ENCODE measurements at regions not wholly inside any gene's neighbourhood (a gene's known extent, or its start where the extent isn't known, plus 50 kb on each side); places are given as distances from the start of the nearest gene placed in this dataset.

DNA sequence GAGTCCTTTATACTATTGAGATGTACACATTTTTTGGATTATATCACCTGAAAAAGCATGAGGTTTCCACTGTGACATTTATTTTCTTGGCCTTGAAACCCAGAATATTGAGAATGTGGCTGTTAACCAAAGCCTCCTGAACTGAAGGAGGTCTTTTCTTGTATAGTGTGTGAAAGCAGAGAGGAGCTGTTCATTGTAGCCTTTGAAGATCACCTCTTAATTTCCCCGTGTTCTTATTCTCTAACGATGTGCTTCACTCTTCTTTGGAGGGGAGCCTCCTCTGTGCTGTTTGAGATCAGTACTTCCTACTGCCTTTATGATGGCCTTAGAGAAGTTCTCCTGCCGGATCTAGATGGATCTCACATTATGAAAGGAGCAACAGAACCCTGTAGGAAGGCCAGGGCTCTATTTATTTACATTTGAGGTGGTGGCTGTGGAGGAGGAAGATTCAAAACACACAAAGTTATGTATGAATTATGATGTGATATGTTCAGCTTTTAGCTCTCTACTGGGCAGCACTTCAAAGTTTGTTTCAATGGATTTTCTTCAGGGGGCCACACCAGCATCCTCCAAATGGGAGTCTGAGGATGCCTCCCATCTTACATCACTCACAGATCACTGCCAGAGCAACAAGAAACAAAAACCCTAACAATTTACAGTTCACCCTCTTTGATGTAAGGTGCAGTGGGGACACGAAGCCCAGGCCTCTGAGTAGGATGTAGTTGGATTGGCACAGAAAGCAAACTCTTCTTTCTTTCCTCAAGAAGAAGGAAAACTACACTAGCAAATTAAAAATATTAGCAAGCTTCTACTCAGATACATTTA lies 322.3 kb downstream of the DLEU7 start:
- no peak for TF ChIP-seq CTCF (IDR thresholded peaks at IDR 0.05)
- no peak for TF ChIP-seq EZH2 (IDR thresholded peaks at IDR 0.05; ENCODE audit: borderline replicate concordance, insufficient read depth, low read depth, low read length, poor library complexity, severe bottlenecking)
